Left ventricle myocardium inferior (tissue), 1 donor: ENCODE measurements at regions not wholly inside any gene's neighbourhood (a gene's known extent, or its start where the extent isn't known, plus 50 kb on each side); places are given as distances from the start of the nearest gene placed in this dataset.

Source experiments
- DNase-seq: peaks from one replicate; pipeline ENCODE4 v3.0.0-alpha.2; 2020
- H3K27ac ChIP-seq: fragments of 200-600 bp; replicated peaks from 2 replicates; pipeline ENCODE4 v1.8.0; 2021
- H3K27me3 ChIP-seq: fragments of 200-600 bp; 2 replicates; pipeline ENCODE4 v1.8.0; 2021; ENCODE audit warnings: low read depth
- H3K36me3 ChIP-seq: fragments of 200-600 bp; 2 replicates; pipeline ENCODE4 v1.8.0; 2021
- H3K4me1 ChIP-seq: fragments of 200-600 bp; 2 replicates; pipeline ENCODE4 v1.8.0; 2021
- H3K4me3 ChIP-seq: fragments of 200-600 bp; 2 replicates; pipeline ENCODE4 v1.8.0; 2021; ENCODE audit warnings: mild to moderate bottlenecking, moderate library complexity
- H3K9me3 ChIP-seq: fragments of 200-600 bp; replicated peaks from 2 replicates; pipeline ENCODE4 v1.8.0; 2021
- intact Hi-C: fragments of 100-400 bp; cut with micrococcal nuclease; formaldehyde crosslinking; loops from one replicate; pipeline ENCODE4 v1.11.0; 2022
- TF ChIP-seq, protein P1 (sequence below): fragments of 200-600 bp; IDR thresholded peaks from 2 replicates; pipeline ENCODE4 v1.8.0; 2021; ENCODE audit warnings: antibody characterized with exemption, mild to moderate bottlenecking, borderline replicate concordance
- donor health status: DM: no; HTN: yes; CAD: no; lungs with severe emphysema.

DNA sequence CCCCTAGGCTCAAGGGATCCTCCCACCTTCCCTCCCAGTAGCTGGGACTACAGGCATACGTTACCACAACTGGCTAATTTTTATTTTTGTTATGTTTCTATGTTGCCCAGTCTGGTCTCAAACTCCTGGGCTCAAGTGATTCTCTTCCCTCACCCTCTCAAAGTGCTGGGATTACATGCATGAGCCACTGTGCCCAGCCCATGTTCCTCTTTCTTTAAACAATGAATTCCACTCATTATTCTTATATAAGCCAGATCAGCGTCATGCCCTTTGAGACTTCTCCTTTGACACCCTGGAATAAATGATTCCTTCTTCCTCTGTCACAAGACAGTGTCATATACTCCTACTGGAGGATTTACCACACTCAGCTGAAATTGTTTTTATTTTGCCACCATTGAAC, 519.9 kb upstream of the SPRY2 start:
- Histone ChIP-seq H3K4me1 (no peaks in the 10 kb centered on the region), H3K9me3 (no peaks in the 10 kb centered on the region), H3K27ac (no peak overlapping the region), H3K36me3 (no peaks in the 10 kb centered on the region), H3K4me3 (no peak overlapping the region), H3K27me3 (no peaks in the 10 kb centered on the region)
- DNase-seq, result no peak
- intact Hi-C loops, result no loop called here
- TF ChIP-seq, protein P1, sequence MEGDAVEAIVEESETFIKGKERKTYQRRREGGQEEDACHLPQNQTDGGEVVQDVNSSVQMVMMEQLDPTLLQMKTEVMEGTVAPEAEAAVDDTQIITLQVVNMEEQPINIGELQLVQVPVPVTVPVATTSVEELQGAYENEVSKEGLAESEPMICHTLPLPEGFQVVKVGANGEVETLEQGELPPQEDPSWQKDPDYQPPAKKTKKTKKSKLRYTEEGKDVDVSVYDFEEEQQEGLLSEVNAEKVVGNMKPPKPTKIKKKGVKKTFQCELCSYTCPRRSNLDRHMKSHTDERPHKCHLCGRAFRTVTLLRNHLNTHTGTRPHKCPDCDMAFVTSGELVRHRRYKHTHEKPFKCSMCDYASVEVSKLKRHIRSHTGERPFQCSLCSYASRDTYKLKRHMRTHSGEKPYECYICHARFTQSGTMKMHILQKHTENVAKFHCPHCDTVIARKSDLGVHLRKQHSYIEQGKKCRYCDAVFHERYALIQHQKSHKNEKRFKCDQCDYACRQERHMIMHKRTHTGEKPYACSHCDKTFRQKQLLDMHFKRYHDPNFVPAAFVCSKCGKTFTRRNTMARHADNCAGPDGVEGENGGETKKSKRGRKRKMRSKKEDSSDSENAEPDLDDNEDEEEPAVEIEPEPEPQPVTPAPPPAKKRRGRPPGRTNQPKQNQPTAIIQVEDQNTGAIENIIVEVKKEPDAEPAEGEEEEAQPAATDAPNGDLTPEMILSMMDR, result no peak

DNA sequence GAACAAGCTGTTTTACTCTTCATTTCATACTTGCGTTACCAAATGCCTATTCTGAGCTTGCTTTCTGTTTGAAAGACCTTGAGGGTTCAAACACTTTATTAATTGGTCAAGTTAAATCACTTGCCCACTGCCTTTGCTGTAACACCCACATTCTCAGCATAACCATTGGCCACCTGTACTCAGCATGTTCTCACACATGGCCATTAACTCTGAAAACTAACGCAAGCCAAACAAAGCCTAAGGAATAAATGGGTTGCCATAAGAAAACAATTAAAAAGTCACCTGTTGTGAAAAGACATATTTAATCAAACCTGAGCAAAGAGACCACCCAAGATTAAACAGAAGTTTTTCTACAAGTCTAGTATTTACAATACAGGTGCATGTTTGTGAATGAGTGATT, 517.2 kb upstream of the SPRY2 start:
- no peak for DNase-seq
- Histone ChIP-seq H3K27ac (no peak overlapping the region), H3K27me3 (no peaks in the 10 kb centered on the region), H3K36me3 (no peaks in the 10 kb centered on the region), H3K4me3 (no peak overlapping the region), H3K9me3 (no peaks in the 10 kb centered on the region), H3K4me1 (no peaks in the 10 kb centered on the region)
- intact Hi-C loops, result no loop called here
- TF ChIP-seq, protein P1, result no peak

DNA sequence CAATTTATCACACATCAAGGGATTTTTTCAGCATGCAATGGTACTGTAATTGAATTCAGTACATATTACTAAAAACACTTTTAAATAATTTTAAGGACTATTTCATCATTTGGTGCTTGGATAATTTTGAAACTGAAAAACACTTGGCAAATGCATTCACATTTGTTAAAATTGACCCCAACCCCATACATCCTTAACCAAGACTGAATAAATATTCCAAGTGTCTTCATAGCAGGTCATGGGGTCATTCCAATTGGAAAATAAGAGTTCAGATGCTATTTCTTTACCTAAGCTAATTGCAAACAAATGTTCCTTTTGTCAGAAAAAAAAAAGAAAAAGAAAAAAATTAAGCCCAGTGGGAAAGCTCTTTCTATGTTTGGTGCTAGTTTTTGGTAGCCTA, 516.4 kb upstream of the SPRY2 start:
- no peak overlapping the region for H3K27ac ChIP-seq
- H3K9me3 ChIP-seq, result no peaks in the 10 kb centered on the region
- DNase-seq, result no peak
- TF ChIP-seq, protein P1, result no peak
- no peaks in the 10 kb centered on the region for H3K27me3 ChIP-seq
- no peaks in the 10 kb centered on the region for H3K4me1 ChIP-seq
- no peaks in the 10 kb centered on the region for H3K36me3 ChIP-seq
- H3K4me3 ChIP-seq, result no peak overlapping the region
- intact Hi-C loops, result no loop called here

DNA sequence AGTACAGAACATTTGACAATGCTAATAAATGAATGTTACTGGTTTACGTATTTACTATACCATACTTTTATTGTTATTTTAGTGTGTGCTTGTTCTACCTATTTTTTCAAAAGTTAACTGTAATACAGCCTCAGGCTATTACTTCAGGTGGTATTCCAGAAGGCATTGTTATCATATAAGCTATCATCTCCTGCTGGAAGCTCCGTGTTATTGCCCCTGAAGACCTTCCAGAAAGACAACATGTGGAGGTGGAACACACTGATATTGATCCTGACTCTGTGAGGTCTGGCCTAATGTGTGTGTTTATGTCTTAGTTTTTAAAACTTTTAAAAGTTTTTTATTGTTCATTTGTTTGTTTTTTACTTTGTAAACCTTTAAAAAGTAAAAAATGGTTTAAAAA, 509.8 kb upstream of the SPRY2 start:
- Histone ChIP-seq H3K36me3 (no peaks in the 10 kb centered on the region), H3K9me3 (no peaks in the 10 kb centered on the region), H3K4me1 (no peaks in the 10 kb centered on the region), H3K27me3 (no peaks in the 10 kb centered on the region), H3K27ac (no peak overlapping the region), H3K4me3 (no peak overlapping the region)
- no peak for DNase-seq
- TF ChIP-seq, protein P1, result no peak
- intact Hi-C loops, result no loop called here

DNA sequence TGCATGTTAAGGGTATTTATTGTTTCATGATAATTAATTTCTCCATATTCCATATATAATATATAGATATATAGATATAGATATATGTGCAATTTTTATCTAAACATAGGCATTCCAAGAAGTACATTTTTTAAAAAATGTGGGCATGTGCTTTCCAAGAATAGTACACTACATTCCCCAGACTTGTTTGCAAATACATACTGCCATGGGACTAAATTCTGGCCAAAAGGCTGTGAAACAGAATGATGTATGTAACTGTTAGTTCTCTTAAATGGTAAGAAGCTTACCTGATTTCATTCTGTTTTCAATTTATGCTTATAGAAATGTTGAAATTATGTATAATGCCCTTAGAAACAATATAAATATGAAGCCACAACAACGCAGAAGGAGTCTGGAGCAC, 503.2 kb upstream of the SPRY2 start:
- TF ChIP-seq, protein P1, result no peak
- Histone ChIP-seq H3K9me3 (no peaks in the 10 kb centered on the region), H3K27ac (no peak overlapping the region), H3K4me3 (no peak overlapping the region), H3K4me1 (no peaks in the 10 kb centered on the region), H3K36me3 (no peaks in the 10 kb centered on the region), H3K27me3 (no peaks in the 10 kb centered on the region)
- DNase-seq, result no peak
- intact Hi-C loops, result no loop called here

DNA sequence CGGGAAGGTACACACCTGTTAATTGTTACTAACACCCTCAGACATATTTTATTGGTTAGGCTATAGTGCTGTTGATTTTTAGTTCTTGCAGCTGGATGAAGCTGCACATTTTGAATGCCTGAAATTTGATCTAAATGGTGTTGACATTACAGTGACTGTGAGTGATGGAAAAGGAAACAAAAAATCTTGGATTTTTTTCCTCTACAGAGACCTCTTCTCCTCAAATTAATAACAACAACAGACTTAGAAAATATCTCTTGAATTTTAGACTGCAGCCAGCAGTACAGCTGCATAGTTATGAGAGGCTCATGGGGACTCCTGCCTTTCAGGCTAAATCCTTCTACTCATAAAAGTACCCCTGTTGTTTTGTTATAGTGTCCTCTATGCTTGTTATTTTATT, 500.5 kb upstream of the SPRY2 start:
- intact Hi-C loops, result no loop called here
- no peaks in the 10 kb centered on the region for H3K36me3 ChIP-seq
- TF ChIP-seq, protein P1, result no peak
- peaks cover 23% of the 10 kb centered on the region for H3K9me3 ChIP-seq
- no peaks in the 10 kb centered on the region for H3K4me1 ChIP-seq
- DNase-seq, result no peak
- no peak overlapping the region for H3K4me3 ChIP-seq
- H3K27me3 ChIP-seq, result no peaks in the 10 kb centered on the region
- peak overlapping the region; percentile 67 for H3K27ac ChIP-seq
